ENCODE measurements at regions not wholly inside any gene's neighbourhood (a gene's known extent, or its start where the extent isn't known, plus 50 kb on each side); places are given as distances from the start of the nearest gene placed in this dataset.

DNA sequence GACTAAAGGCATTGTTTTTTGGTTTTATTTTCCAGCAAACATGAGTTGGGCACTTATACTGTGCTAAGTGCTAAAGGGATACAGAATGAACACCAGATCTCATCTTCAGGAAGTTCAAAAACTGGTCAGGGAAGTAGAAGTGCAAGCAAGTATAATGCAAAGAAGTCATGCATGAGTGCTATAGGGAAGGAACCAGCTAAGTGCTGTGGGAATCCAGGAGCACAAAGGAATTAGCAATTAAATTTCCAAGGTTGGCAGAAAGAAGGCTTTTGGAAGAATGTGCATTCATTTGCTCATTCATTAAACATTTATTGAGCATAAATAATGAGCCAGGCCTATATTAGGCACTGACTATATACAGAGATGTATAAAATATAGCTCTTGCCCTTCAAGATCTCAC, 143.7 kb upstream of the ARHGAP42 start:
- TF ChIP-seq CTCF (IDR thresholded peaks at IDR 0.05) (no peak), SIN3A (IDR thresholded peaks at IDR 0.05; ENCODE audit: borderline replicate concordance, insufficient read depth, low read depth, low read length) (no peak), POLR2AphosphoS5 (IDR thresholded peaks at IDR 0.05; ENCODE audit: low read depth, low read length) (no peak), REST (IDR thresholded peaks at IDR 0.05; ENCODE audit: insufficient read depth in 1 of 2, low read depth in 2 of 2, low read length in 1 of 2) (no peak), TCF7L2 (IDR thresholded peaks at IDR 0.05; ENCODE audit: low read depth, low read length) (no peak)

All from Panc1 (cell line).